Sigmoid colon (tissue), 4 donors: ENCODE measurements at regions not wholly inside any gene's neighbourhood (a gene's known extent, or its start where the extent isn't known, plus 50 kb on each side); places are given as distances from the start of the nearest gene placed in this dataset.

Experiments
- CTCF ChIP-seq, 4 experiments: fragments of 450-650 bp in 3 of 4; fragments of 200-600 bp in 1 of 4; IDR thresholded peaks; one replicate each; pipeline ENCODE4 v1.5.1; 2016 to 2019; ENCODE audit warnings: antibody characterized with exemption in 4 of 4, mild to moderate bottlenecking in 3 of 4, moderate library complexity in 2 of 4
- EP300 ChIP-seq, 4 donors: sonication (generic); formaldehyde crosslinking; IDR thresholded peaks; one replicate each; pipeline ENCODE4 v1.6.1; 2017; ENCODE audit warnings: antibody characterized with exemption in 4 of 4
- POLR2A ChIP-seq, 2 donors: fragments of 450-650 bp; IDR thresholded peaks; one replicate each; pipeline ENCODE4 v1.6.1; 2016; ENCODE audit warnings: antibody characterized with exemption in 2 of 2, mild to moderate bottlenecking in 2 of 2, moderate library complexity in 2 of 2
- POLR2AphosphoS5 ChIP-seq, 4 donors: sonication (generic); formaldehyde crosslinking; IDR thresholded peaks; one replicate each; pipeline ENCODE4 v1.6.1; 2017; ENCODE audit warnings: antibody characterized with exemption in 4 of 4

- TF ChIP-seq CTCF (IDR thresholded peaks at IDR 0.05) (no peak), POLR2A (IDR thresholded peaks at IDR 0.05) (no peak), POLR2AphosphoS5 (IDR thresholded peaks at IDR 0.05) (no peak), EP300 (IDR thresholded peaks at IDR 0.05) (no peak)
Measured at GRCh38 chrX:138859421-138859820, 147.9 kb upstream of the FGF13 start.
